ENCODE measurements at regions not wholly inside any gene's neighbourhood (a gene's known extent, or its start where the extent isn't known, plus 50 kb on each side); places are given as distances from the start of the nearest gene placed in this dataset.

DNA sequence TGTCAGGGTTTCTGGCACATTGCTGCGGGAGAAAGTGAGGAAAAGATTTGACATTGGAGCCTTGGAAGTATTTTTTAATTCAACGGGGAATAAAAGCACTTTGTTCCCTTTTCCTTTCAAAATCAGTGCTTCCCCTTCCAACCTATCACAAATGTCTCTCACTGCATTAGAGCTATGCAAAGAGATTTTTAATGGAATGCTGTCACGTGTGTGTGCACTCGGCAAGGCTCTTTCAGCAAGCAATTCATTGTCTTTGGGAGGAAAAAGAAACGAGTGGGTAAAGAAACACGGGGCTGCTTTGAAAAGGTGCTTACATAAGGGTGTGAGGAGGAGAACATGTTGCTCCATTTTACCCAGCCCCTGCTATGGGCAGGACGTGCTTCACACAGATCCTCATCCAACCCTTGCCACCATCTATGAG lies 490.4 kb upstream of the PROK2 start:
- H3K36me3 ChIP-seq, result no peaks in the 10 kb centered on the region
- DNase-seq, result no peak
- H3K4me1 ChIP-seq, result peaks cover 15 to 50% (median 22%) of the 10 kb centered on the region in 4 donors
- H3K27me3 ChIP-seq, result no peaks in the 10 kb centered on the region
- WGBS, 2 donors (ENCODE audit: low coverage in 1 of 2), result 74 to 85% methylated on average over 7 of the region's 7 CpGs
- intact Hi-C loops (cut with DNase I; ENCODE audit: low total_unique reads) (no loop called here), in situ Hi-C loops (cut with MboI; ENCODE audit: low pct_ligation_motif_present in 1 of 4, low pct_unique_long_range_greater_than_20kb in 1 of 4, low sequenced_read_pairs in 3 of 4) (no loop called here)
- H3K9me3 ChIP-seq, result no peaks in the 10 kb centered on the region
- H3K4me3 ChIP-seq, result no peak overlapping the region
- TF ChIP-seq, protein P1, sequence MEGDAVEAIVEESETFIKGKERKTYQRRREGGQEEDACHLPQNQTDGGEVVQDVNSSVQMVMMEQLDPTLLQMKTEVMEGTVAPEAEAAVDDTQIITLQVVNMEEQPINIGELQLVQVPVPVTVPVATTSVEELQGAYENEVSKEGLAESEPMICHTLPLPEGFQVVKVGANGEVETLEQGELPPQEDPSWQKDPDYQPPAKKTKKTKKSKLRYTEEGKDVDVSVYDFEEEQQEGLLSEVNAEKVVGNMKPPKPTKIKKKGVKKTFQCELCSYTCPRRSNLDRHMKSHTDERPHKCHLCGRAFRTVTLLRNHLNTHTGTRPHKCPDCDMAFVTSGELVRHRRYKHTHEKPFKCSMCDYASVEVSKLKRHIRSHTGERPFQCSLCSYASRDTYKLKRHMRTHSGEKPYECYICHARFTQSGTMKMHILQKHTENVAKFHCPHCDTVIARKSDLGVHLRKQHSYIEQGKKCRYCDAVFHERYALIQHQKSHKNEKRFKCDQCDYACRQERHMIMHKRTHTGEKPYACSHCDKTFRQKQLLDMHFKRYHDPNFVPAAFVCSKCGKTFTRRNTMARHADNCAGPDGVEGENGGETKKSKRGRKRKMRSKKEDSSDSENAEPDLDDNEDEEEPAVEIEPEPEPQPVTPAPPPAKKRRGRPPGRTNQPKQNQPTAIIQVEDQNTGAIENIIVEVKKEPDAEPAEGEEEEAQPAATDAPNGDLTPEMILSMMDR (IDR thresholded peaks at IDR 0.05), result no peak
- peak overlapping the region in 3 of 4 donors; percentile 57 to 59 (median 59) for H3K27ac ChIP-seq

DNA sequence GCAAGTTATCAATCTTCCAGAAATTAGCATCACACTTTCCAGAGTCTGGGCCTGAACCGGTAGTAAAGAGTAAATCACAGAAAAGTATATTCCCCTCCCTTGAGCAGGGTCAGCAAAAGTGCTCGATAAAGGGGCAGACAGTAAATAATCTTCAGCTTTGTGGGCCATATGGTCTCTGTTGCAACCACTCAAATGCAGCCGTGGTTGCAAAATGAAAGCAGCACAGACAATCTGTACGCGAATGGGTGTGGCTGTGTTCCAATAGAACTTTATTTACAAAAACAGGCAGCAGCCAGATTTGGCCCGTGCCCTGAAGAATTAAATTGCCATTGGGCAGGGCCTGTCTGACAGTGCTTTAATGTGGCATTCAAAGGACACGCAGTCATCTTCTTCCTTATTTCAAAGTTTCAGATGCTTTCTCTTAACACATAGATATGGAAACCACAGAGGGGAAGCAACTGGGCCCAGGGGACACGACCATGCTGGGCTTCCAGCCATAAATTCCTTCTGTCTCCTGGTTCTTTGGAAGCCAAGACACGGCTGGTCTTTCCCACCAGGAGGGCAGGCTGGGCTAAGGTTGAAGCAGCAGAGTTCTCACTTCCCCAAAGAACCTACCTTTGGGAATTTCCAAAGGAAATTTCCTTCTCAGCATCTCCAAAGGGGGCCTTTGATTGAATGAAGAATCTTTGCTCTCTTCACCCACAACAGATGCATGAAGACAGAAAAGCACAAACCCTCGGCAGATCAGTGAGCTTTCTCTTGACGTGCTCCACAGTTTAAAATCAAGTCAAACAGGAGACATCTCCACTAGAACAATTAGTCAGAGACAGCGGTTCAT lies 489.8 kb upstream of the PROK2 start:
- intact Hi-C loops (cut with DNase I; ENCODE audit: low total_unique reads) (no loop called here), in situ Hi-C loops (cut with MboI; ENCODE audit: low pct_ligation_motif_present in 1 of 4, low pct_unique_long_range_greater_than_20kb in 1 of 4, low sequenced_read_pairs in 3 of 4) (loop anchor here in 2 of 4 donors (25.0 kb wide), 2 partner anchors 312 to 562 kb away; no protein-coding TSS in a partner anchor)
- no peaks in the 10 kb centered on the region for H3K9me3 ChIP-seq
- no peaks in the 10 kb centered on the region for H3K36me3 ChIP-seq
- DNase-seq, result peak; percentile 74
- H3K4me3 ChIP-seq, result no peak overlapping the region
- peak overlapping the region; percentile 23 to 59 (median 58) for H3K27ac ChIP-seq
- TF ChIP-seq POLR2AphosphoS5 (IDR thresholded peaks at IDR 0.05) (peak; percentile 9 to 70 (median 34)), EP300 (IDR thresholded peaks at IDR 0.05; ENCODE audit: low read depth) (no peak)
- H3K4me1 ChIP-seq, result peaks cover 16 to 53% (median 28%) of the 10 kb centered on the region in 4 donors
- WGBS, 2 donors (ENCODE audit: low coverage in 1 of 2), result 19 to 29% methylated on average over 8 to 12 of the region's 12 CpGs
- no peaks in the 10 kb centered on the region for H3K27me3 ChIP-seq

DNA sequence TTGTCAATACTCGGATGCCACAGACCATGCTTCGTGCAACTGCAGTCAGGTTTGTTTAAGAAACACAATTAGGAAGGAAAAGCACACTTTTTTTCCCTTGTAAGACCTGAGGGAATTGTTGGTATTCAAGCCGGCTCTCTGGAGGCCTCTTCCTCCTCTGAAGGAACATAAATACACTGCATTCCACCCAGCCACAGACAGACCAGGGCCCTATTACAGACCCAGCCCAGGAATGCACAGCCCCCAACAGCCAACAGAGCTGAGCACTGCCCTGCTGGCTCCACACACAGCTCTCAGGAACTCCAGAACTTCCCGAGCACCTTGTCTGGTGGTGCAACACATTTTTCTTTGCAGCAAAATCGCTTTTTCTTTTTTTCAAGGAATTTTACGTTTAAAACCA lies 488.7 kb upstream of the PROK2 start:
- no peak overlapping the region for H3K4me3 ChIP-seq
- no peak for TF ChIP-seq POLR2AphosphoS5 (IDR thresholded peaks at IDR 0.05)
- TF ChIP-seq EP300 (IDR thresholded peaks at IDR 0.05; ENCODE audit: low read depth), result no peak
- TF ChIP-seq POLR2A (IDR thresholded peaks at IDR 0.05), result no peak
- TF ChIP-seq, protein P1 (IDR thresholded peaks at IDR 0.05), result no peak
- 78 to 93% methylated on average over 3 to 6 of the region's 6 CpGs for WGBS, 2 donors (ENCODE audit: low coverage in 1 of 2)
- peaks cover 18 to 48% (median 29%) of the 10 kb centered on the region in 4 donors for H3K4me1 ChIP-seq
- peak overlapping the region in 3 of 4 donors; percentile 57 to 59 (median 59) for H3K27ac ChIP-seq
- intact Hi-C loops (cut with DNase I; ENCODE audit: low total_unique reads) (no loop called here), in situ Hi-C loops (cut with MboI; ENCODE audit: low pct_ligation_motif_present in 1 of 4, low pct_unique_long_range_greater_than_20kb in 1 of 4, low sequenced_read_pairs in 3 of 4) (loop anchor here in 2 of 4 donors (25.0 kb wide), 2 partner anchors 311 to 561 kb away; no protein-coding TSS in a partner anchor)
- no peaks in the 10 kb centered on the region for H3K27me3 ChIP-seq
- H3K9me3 ChIP-seq, result no peaks in the 10 kb centered on the region
- DNase-seq, result no peak
- H3K36me3 ChIP-seq, result no peaks in the 10 kb centered on the region

DNA sequence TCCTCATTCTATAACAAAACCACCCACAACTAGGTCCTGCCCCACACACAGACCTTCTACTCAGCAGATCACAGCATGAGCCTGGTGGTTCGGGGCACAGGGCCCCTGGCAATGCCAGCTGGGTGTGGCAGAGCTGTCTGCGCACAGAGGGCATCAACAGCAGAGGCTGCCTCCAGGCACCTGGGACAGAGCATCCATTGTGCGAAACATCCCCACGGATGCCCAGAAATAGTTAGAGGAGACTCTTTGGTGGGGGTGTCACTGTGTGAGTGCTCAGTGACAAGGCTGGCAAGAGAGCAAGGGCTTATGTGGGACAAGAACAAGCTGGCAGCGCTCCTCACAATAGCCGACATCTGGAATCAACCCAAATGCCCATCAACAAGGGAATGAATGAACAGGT lies 487.4 kb upstream of the PROK2 start:
- WGBS, 2 donors (ENCODE audit: low coverage in 1 of 2), result 90% methylated on average over 2 to 6 of the region's 6 CpGs
- Histone ChIP-seq H3K27me3 (no peaks in the 10 kb centered on the region), H3K4me3 (no peak overlapping the region), H3K9me3 (no peaks in the 10 kb centered on the region), H3K36me3 (no peaks in the 10 kb centered on the region), H3K4me1 (peaks cover 18 to 48% (median 29%) of the 10 kb centered on the region in 4 donors), H3K27ac (no peak overlapping the region)
- in situ Hi-C loops (cut with MboI; ENCODE audit: low pct_ligation_motif_present in 1 of 4, low pct_unique_long_range_greater_than_20kb in 1 of 4, low sequenced_read_pairs in 3 of 4) (loop anchor here in 2 of 4 donors (25.0 kb wide), 2 partner anchors 310 to 560 kb away; no protein-coding TSS in a partner anchor), intact Hi-C loops (cut with DNase I; ENCODE audit: low total_unique reads) (no loop called here)
- DNase-seq, result no peak
- TF ChIP-seq POLR2AphosphoS5 (IDR thresholded peaks at IDR 0.05) (no peak), POLR2A (IDR thresholded peaks at IDR 0.05) (no peak), EP300 (IDR thresholded peaks at IDR 0.05; ENCODE audit: low read depth) (no peak)
- TF ChIP-seq, protein P1 (IDR thresholded peaks at IDR 0.05), result no peak

All from transverse colon (tissue), 4 donors.